NOMO-1 (cell line): ENCODE measurements at regions not wholly inside any gene's neighbourhood (a gene's known extent, or its start where the extent isn't known, plus 50 kb on each side); places are given as distances from the start of the nearest gene placed in this dataset.

Source experiments
- DNase-seq, 2 experiments: peaks; one replicate each; lab custom pipeline; 2025; ENCODE audit not compliant: unreplicated experiment in 2 of 2; lab: John Stamatoyannopoulos, UW

GRCh38 chr3:187618722-187619121, 51.5 kb downstream of the SST start:
- no peak for DNase-seq

GRCh38 chr3:187617213-187617612, 53.0 kb downstream of the SST start:
- no peak for DNase-seq

DNA sequence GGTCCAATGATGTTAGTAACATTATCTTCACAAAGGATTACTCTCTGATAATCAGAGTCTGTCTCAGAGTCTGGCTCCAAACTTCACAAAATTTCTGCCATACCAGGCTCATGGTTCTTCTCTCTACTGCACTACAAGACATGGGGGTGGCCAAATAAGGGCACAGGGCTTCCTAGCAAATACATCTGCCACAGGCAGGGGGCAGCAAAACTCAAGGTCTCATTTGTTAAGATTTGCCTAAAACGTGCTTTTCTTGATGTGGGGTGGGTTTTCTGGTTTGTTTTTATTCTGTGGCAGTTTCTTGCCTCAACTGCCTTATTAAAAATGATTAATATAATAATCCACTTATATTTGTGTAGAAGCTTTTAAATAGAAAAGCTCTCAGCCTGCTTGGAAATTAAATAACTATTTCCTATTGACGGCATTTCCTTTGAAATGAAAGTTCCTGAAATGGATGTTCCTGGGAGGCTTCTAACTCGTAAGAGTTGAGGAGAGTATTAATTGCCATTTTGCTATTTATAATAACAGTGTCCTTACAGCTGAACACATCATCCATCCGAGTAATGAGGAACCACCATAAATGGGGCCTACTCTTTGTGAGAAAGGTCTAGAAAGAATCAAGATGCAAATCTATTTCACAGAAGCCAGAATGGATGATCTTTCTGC, 53.8 kb downstream of the SST start:
- DNase-seq: peak; percentile 61 to 77

DNA sequence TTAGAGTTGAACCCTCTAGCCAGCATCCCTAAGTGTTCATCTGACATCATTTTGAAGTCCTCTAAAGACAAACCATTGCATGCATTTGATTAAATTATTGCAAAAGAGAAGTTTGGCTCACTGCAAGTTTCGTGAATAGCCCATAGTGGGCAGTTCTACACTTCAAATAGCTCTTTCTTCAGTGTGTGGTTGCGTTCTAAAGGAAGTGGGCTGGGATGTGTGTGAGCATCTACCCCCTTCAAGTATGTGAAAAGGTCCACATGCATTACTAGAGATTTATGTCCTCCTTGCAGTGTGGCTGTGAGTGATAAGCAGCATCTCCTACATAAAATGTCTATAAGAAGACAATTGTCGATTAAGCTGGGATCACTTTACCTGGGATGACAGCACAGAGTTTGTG, 54.6 kb downstream of the SST start:
- no peak for DNase-seq

GRCh38 chr3:187612656-187613055, 57.5 kb downstream of the SST start:
- DNase-seq: no peak

DNA sequence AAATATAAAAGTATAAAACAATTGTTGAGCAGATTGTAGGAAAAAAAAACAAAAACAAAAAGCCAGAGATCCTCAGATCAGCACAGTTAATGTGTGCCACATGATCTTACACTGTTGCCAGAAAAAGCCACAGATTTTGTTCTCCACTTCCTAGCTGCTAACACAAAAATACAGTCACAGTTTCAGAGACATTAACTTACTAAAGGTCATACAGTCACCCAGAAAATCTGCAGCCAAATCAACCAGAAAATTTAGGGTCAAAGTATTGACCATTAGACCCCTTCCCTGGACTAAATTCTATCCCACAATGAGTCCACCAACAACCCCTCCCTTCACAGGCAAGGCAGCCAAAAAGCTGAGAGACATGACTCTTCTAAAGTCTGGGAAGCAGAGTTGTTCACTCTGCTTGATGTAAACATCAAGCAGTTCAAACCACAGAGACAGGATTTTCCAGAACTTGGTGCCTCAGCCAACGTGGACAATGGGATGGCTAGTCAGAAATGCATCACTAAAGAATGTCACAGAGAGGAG, 59.1 kb downstream of the SST start:
- DNase-seq: no peak

DNA sequence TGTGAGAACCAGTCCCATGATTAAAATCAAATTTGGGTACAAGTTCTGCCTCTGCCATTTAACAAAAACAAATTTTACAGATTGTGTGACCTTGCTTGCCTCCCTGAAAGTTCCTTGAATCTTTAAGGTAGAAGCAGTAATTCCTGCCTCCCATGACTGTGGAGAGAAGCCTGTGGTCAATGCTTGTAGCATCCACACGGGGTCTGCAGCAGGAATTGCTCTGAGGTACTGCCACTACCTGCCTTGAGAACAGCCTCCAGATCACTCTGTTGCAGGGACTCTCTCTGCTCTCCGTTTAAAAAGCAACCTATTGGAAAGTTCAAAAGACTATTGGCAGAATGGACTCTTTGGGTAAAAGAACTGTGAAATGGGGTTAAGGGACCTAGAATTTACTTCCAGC, 75.9 kb downstream of the SST start:
- DNase-seq: no peak

- no peak for DNase-seq
Measured at GRCh38 chr3:187593451-187593850, 76.7 kb downstream of the SST start.

DNA sequence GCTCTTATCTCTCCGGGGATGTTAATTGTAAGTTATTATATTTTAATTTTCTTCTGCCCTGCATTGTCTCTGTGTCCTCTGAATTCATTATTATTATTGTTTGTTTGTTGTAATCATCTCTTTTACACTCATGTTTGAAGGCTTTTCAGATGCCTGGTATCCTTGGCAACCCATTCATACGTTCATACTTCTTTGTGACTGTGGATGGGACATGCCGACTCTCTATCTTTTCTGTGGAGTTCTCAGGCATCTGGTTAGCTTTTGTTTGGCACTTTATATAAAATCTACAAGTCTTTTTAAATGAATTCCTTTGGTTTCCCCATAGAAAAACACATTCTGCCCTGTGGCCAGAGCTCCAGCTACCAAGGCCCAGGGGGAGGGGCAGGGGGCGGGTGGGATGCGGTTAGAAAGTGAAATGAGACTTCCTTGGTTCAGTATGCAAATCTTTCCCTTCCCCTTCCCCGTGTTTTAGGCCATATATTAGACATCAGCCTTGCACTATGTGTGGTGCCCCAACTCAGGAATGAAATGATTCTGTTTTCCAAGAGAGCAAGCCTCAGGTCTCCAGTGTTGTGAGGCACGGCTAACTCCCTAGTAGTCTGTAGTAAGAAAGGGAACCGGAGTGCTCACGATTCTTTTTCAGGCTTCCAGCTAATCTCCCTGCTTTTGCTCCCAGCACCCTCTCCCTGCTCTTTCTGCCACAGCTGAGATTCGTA, 79.2 kb downstream of the SST start:
- DNase-seq: no peak

GRCh38 chr3:187587076-187587475, 83.1 kb downstream of the SST start:
- DNase-seq: peak; percentile 5 to 22

DNA sequence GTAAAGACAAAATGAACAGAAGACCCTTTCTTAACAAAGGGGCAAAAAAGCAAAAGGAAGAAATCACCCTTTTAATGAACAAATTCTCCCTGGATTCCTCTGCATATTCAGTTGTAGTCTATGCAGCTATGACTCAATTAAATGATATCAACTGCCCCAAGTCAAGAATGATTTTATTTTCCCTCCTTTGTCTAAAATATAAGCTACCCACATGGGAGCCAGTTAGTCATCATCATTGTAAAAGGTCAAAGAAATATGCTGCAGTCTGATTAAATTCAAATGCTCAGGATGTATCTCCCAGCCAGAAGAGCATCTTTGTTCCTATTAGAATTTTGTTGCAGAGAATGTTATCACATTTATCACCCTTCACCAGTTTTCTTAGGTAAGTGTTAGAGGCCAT, 84.0 kb downstream of the SST start:
- DNase-seq: no peak

DNA sequence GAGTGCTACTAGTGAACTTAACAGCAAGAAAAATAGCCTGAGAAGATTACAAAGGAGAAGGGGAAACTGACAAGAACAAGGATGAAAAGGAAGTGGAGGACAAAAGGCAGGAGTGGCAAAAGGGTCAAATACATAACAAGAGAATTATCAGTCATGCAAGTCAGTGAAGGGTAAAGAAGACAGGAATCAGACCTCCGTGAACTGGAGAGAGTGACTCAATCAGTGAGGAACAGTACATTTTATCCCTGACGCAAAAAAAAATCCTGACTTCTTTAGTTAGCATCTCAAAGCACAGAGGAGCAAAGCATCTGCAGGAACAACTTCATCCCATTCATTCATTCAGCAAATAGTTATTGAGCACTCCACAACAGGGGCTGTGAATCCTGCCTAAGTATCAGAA, 97.8 kb downstream of the SST start:
- no peak for DNase-seq

GRCh38 chr3:187571701-187572100, 98.5 kb downstream of the SST start:
- no peak for DNase-seq

GRCh38 chr3:187570776-187571175, 99.4 kb downstream of the SST start:
- no peak for DNase-seq

DNA sequence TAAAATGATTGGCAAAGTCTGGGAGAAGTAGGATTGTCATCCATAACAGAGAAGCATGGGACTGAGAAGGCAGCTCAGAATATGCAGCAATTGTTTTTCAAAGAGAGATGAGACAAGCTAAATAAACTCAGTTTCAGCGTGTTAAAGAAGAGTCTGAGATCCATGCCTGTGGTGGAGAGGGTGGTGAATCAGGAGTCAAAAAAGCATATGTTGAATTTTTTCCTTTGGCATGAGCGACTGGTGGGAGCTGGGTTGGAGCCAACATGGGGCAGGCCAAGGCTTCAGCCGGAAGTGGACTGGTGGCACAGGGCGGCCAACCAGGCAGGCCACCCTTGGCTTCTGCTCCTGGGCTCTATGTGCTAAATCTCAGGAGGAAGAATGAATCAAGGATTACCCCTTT, 102.0 kb downstream of the SST start:
- no peak for DNase-seq

DNA sequence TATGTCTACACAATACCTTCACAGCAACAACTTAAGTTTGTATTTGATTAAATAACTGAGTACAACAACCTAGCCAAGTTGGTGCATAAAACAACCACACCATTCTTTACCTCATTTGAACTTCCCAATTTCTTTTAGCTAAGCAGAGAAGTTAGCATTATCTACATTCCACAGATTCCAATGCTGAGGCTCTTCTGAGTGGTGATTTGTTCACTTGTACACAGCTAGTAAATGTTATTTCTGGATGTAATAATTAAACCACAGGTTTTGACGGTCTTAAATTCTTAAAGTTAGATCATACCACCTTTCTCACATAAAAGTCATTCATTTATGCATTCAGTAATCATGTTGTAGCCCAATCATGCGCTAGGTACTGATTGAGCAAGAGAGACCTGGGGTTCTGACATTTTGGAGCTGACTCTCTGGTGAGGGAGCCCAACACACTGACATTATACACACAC, 102.5 kb downstream of the SST start:
- DNase-seq: no peak

- DNase-seq: peak; percentile 1 to 15
Measured at GRCh38 chr3:187567021-187567420, 103.2 kb downstream of the SST start.

- DNase-seq: peak; percentile 13 to 64
Measured at GRCh38 chr3:187565701-187566100, 104.5 kb downstream of the SST start.

GRCh38 chr3:187558990-187559389, 111.2 kb downstream of the SST start:
- DNase-seq: no peak

- no peak for DNase-seq
Measured at GRCh38 chr3:187551416-187551815, 118.8 kb downstream of the SST start.

GRCh38 chr3:187550446-187550845, 119.7 kb downstream of the SST start:
- no peak for DNase-seq

GRCh38 chr3:187545366-187545765, 124.8 kb downstream of the SST start:
- DNase-seq: no peak
